Head of caudate nucleus (tissue), 42 donors: ENCODE measurements at regions not wholly inside any gene's neighbourhood (a gene's known extent, or its start where the extent isn't known, plus 50 kb on each side); places are given as distances from the start of the nearest gene placed in this dataset.

Experiments used
- DNase-seq, 42 donors: peaks; one replicate each; pipeline versions ENCODE4 v3.0.0 to v3.0.0-alpha.2; 2020 to 2021; ENCODE audit warnings: mixed read lengths in 7 of 42
- intact Hi-C: fragments of 100-400 bp; cut with DNase I; formaldehyde crosslinking; loops from one replicate; pipeline ENCODE4 v1.15.0; 2022

DNA sequence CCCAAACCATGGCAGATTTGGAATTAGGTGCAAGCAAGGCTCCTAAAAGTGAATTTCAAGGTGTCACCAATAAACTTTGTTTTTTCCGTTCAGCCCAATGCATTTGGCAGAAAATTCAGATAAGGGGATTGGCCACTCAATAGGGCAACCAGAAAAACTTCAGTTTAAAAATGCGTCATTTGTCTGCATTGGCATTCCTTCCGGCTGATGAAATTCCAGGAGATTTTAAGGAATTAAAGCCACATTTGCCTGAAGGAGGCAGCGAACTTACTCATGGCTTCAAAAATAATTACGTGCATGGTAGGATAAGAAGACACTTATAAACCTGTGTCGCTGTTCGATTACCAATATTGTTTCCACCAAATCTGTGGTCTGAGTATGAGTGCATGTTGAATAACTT, 151.9 kb downstream of the SALL1 start:
- intact Hi-C loops = no loop called here
- DNase-seq = no peak

DNA sequence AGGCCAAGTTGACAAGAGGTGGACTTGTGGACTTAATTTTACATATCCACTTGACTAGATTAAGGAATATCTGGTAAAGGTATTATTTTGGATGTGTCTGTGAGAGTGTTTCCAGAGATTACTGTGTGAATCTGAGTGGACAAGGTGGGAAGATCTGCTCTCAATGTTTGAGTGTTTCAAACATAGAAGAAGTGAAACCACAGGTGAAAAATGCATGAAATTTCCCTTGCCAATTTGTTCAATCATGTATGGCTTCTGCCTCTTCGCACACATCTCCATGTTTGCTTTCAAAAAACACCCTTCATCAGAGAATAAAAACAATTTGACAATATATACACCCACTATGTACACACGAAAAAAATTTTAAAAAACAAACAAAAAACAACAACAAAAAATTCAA, 152.7 kb downstream of the SALL1 start:
- intact Hi-C loops = no loop called here
- DNase-seq = no peak

DNA sequence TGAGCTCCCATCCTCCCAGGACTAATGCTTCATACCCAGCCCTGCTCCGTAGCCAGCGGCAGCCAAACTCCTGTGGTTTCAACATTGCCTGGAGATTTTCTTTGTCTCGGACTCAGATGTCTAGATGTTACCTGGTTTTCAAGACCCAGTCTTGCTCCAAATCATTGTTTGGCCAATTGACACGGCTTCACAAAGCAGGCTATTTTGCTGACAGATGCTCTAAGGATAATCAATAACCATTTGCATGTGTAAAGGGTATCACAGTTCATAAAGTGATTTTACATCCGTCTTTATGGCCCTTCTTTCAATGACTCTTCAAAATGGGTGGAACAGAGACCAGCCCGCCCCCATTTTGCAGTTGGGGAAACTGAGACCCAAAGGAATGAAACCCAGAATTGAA, 153.4 kb downstream of the SALL1 start:
- DNase-seq = no peak
- intact Hi-C loops = no loop called here

DNA sequence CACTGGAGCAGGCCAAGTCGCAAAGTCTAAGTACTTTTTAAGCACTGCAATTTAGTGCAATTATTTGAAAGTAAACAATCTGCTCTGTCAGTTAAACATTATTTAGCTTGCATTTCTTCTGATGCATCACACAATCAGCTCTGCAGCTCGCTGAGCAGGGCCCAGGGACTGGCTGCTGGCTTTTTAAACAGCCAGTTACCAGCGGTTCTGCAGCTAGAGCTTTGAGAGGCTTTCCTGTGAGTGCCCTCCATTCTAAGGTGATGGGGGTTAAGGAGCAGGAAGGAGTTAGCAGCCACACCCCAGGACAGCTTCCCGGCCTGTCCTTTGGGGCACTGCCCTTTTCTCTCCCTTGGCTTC, 154.3 kb downstream of the SALL1 start:
- DNase-seq = no peak
- intact Hi-C loops = no loop called here

DNA sequence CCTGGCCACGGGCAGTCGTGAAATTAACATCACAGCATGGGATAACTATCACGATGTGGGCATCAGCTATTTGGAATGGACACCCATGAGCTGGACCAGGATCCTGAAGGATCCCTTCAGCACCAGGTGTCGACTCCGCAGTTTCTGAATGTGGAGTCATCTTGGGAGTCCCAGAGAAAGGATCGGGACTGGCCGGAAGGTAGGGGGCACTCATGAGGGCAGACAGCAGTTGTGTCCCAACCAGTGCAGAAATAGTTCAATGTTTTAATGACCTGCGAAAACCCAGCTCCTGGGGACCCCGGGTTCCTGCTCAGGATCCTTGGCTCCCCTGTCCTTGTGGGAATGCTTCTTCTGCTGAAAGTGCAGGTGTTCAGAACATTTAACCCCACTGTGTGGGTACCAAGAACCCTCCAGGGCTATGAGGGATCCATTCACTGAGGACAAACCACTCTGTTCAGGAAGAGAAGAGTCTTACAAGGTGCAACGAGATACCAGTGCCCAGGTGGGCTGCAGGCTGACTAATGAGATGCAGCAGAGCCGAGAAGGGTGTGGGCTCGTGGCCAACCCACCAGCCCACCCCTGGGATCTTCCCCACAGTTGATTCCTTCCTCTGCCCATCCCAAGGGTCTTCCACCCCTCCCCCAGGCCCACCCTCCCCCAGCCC, 154.8 kb downstream of the SALL1 start:
- DNase-seq = no peak
- intact Hi-C loops = no loop called here

DNA sequence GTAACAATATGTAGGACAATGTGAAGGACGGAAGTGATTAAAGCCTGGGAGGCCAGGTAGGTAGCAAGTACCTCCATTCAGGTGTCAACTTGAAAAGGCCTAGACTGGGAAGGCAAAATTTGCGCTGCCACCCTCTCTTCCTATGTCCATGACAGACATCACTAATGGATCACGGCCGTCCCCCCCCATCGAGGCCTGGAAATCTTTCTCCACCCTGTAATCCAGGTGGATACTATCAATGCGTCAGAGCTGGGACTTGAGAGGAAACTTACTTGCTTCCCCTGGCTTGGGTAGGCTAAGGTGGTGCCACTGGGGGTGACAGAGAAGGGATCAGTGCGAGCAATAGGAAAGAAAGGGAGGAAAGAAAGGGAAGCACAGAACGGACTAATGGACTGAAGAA, 156.1 kb downstream of the SALL1 start:
- intact Hi-C loops = no loop called here
- DNase-seq = no peak

DNA sequence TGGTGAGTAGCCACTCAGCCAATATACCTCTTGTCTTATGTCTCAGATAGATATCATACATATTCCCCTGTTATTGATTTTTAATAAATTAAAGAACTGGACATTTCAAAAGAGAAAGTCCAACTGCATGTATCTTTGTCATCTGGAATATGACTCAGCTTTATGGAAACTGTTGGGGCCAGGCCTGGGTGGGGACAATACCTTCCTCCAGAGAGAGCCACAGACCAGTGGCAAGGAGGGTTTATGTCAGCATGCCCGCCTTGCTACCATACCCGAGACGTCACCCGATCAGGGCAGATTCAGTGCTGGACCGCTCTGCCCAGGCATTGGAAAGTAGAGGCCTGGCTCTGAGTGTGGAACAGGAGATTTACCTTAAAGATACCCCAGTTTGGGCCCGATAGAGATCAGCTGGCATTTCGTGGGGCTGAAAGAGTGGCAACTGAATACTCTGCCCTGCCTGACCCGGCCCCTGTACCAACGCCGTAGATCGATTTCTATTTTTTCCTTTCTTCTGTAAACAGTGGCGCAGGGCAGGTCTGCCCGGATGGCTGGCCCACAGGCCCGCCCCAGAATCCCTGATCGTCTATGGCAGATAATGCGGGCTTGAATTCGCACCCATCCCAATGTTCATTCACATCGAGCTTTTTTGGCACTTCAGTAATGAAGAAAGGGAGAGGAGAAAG, 158.6 kb downstream of the SALL1 start:
- intact Hi-C loops = no loop called here
- peak in 1 of 42 donors; percentile 6 for DNase-seq

DNA sequence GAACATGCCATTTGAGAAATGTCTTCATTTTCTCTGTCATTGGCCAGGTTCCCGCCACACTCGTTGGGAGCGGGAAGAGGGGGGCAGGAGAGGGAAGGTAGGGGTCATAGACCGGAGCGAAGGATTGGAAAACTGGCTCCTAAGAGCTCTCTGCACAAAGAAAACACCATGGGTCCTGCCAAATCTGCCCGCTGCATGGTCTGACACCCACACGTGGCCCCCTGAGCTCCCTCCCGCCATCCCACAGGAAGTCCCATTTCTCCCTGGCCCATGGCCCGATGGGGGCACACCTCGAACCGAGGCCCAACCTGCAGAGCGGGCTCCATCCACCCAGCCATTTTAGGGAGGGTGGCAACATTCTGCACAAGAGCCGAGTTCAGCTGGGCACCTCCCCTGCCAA, 159.6 kb downstream of the SALL1 start:
- intact Hi-C loops = no loop called here
- no peak for DNase-seq

DNA sequence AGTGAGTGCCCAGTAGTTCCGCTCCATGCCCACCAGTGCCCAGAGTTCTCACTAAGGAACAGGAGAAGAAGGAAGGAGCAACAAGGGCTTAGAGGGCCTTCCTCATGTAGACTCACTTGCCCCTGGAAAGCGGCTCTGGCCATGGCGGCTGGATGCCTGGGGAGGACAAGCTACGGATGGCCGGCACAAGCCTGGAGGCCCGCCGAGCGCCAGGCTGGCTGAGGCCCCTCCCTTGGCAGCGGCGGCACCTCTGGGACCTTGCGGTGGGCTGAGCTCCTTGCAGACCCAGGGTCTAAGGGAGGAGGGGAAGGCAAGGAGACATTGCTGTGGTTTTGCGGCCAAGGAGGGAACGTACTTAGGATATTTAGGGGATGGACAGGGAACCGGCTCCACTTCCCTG, 160.1 kb downstream of the SALL1 start:
- intact Hi-C loops = no loop called here
- no peak for DNase-seq

DNA sequence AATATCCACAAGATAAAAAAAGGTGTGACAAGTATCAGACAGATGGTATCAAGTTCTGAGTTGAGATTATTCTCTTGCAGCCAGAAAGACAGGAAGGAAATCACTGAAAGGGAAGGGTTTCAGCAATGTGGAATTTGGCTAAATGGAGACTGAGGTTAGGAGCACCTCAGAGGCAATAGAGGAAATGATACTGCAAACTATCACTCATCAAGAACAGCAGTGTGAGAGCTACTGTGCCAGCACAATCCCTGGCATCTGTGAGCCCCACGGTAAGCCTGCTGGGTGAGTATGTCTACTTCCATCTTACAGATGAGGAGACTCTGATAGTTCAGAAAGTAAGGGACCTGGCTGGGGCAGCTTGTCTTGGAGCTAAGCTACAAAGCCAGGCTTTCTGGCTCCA, 162.0 kb downstream of the SALL1 start:
- DNase-seq = no peak
- intact Hi-C loops = no loop called here

DNA sequence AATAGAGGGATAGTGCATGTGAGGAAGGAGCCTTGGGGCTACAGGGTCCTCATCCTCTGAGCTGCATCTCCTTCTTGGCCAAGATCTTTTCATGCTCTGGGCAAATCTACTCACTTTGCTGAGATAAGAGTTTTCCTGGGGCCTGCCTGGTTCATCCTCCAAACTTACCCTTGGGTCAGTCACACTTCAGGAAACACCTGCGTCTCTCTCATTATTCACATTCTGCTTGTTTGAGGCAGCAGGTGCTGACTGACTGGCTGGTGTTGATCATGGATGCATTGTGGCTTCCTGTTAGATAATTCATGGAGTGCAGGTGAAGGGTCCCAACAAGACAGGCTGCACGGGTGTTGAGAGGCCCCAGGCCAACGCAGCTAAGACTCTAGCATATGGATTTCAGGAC, 162.6 kb downstream of the SALL1 start:
- DNase-seq = no peak
- intact Hi-C loops = no loop called here

DNA sequence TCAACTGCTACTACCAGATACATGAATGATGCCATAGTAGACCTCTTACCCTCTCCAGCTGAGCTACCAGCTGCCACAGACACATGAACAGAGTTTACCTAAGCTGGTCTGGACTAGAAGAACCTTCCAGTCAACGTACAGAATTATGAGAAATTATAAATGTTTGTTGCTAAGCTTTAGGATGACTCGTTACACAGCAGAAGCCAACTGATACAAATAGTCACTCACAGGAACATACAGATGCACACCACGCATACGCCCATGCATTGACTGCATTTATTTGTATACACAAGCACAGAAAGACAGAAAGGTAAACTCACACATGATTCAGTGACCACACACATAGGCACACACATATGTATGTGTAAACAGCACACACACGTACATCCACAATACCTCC, 164.6 kb downstream of the SALL1 start:
- intact Hi-C loops = no loop called here
- DNase-seq = no peak

DNA sequence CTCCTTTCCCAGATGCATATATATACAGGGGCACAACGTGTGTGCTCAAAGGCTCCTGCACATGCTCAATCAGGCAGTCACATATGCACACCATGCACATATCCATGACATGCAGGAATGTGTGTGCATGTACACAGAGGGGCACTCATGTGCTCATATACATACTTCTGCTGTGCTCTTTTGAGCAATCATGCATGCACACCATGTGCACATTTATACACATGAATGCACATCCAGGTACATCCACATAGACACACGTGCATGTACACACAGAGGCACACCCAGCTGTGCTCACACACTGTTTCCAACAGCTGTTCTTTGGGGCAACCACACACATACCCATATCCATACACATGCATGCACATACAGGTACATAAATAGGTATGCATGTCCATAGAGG, 165.3 kb downstream of the SALL1 start:
- intact Hi-C loops = no loop called here
- DNase-seq = no peak

DNA sequence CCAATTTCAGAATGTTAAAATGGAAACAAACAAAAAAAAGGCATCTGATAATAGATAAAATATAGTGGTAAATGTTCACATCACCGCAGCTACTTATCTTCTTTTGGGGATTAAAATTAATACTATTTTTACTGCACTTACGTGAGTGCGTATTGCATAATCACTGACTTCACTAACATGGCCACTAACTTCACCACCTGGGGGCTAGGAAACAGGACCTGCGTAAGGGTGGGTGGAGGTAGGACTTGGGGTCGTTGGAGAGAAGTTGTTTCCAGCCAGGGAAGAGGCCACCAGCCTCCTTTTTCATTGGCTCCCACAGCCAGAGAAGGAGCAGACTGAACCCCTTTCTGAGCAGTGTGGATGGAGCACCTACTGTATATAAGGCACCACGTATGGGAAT, 166.4 kb downstream of the SALL1 start:
- intact Hi-C loops = no loop called here
- DNase-seq = no peak

DNA sequence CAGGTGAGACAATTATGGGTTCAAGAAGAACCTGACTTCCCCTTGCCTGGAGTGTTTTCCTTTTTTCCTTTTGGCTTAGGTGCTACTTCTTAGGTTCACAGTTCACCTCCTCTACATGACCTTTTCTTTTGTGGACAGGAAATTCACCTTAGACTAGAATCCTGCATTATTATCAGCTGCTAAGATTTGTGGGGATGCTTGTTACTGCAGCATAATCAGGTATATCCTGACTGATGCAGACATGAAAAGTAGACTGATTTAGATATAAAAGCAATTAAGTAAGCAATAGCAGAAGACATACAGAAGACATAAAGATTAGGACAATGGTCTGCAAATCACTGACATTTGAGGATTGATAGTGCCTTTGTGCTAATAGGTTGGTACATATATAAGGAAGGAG, 168.3 kb downstream of the SALL1 start:
- intact Hi-C loops = no loop called here
- DNase-seq = no peak

DNA sequence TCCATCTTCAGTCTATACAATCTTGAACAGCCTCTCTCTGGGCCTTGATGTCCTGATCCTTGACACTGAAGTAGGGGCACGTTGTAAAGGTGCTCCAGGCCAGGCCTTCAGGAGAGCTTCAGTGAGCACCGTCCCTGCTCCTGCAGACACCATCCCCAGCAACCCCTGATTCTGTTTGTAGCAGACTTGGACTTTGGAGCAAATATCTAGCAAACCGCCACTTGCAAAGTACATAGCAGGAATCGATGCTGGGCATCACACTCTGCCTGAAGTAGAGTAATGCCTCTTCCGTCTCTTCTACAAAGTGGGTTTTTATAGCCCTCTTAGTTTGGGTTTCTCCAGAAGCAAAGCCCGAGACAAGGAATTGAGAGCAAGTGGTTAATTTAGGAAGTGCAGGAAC, 169.1 kb downstream of the SALL1 start:
- intact Hi-C loops = no loop called here
- no peak for DNase-seq

DNA sequence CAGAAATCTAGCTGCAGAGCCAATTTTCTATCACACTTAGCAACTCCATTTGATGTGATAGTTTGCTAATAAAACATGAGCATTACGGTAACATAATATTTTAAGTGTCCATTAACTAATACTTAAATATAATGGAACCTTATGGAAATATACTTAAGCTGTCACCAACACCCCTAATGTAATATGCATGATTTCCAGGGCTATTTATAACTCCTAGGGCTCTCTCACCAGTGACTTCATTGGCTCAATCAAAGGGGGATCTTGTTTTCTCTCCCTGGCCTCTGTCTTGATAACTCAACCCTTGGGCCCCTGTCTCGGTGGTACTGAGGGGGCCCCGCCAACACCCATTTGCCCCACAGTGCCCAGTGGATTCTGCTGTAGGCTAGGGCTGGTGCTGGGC, 170.4 kb downstream of the SALL1 start:
- no peak for DNase-seq
- intact Hi-C loops = no loop called here

DNA sequence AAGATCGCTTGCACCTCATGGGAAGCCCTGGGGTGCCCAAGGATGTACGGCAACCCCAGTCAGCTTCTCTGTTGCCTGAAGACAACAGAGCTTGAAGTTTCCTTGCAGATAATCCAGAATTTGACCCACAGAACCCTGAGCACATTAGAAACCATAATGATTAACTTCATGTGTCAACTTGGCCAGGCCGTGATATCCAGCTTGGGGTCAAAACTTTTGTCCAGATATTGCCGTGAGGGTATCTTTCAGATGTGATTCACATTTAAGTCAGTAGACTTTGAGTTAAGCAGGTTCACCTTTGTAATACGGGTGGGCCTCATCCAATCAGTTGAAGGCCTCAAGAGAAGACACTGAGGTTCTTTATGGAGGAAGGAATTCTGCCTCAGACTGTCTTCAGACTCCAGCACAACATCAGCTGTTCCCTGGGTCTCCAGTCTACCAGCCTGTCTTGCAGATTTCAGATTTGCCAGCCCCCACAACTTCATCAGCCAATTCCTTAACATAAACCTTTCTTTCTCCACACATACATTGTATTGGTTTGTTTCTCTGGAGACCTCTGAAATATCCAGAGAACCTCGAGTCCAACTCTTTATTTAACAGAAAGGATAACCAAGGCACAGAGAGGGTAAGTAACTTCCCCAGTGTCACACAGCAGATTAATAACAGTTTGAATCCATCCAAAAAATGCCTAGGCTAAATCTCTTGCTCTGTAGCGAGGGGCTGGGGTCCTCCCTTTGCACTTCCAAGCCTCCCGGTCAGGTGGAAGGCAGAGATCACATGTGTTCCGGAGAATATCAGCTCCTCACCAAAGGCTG, 171.1 kb downstream of the SALL1 start:
- intact Hi-C loops = no loop called here
- DNase-seq = no peak

DNA sequence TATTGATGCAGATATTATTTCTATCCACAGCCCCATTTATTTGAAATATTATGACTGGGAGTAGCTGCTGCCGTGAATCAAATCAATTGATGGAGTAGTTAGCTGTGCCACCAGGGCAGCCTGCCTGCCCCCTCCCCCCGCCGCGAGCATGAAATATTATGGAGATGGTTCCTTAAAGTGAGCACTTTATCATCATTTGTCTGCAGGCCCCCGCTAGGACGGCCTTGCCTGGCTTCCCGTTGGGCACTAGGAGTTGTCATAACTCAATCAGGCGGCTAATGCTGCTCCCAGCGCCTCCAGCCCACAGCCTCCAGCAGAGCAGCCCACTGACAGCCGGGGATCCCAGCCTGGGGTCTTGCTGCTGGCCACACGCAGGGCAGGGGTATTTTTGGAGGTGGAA, 173.9 kb downstream of the SALL1 start:
- intact Hi-C loops = no loop called here

DNA sequence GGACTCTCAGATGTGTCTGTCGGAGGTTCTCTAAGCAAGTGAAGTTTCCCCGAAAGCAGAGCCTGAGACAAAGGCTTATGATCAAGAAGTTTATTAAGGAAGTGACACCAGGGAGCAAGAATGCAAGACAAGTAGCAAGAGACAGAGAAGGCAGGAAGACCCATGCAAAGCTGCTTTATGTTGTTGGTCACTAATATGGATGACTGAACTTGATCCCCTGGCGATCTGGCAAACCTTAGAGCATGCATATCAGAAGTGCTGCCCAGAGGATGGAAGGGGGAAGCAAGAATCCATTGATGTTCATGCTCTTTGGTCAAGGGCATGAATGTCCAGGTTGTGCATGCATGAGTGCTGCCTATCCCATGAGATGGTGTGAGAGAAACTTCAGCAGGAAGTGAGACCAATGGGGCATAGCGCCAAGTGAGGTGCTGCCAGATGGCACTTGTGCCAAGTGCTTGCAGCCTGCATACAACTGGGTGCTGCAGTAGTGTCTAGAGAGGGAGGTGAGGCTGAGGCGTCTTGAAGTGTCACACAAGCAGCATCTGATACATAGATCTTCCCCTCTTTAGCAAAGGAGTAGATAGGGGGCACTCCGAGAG, 176.5 kb downstream of the SALL1 start:
- no peak for DNase-seq
- intact Hi-C loops = no loop called here

More for the DNA sequence above, 173.9 kb downstream of the SALL1 start:
- no peak for DNase-seq
